SK-N-SH (cell line): ENCODE measurements at regions not wholly inside any gene's neighbourhood (a gene's known extent, or its start where the extent isn't known, plus 50 kb on each side); places are given as distances from the start of the nearest gene placed in this dataset.

Experiments
- CTCF ChIP-seq: fragments of 200-600 bp; sonication (generic); IDR thresholded peaks from 2 replicates; pipeline ENCODE4 v1.6.1; 2017; ENCODE audit warnings: antibody characterized with exemption, mild to moderate bottlenecking, moderate library complexity
- EP300 ChIP-seq, 2 experiments: IDR thresholded peaks; 2 replicates each; pipeline versions ENCODE4 v1.4.0 to v1.6.1; 2012; ENCODE audit warnings: borderline replicate concordance in 1 of 2, low read depth in 1 of 2, low read length in 1 of 2
- MAX ChIP-seq: IDR thresholded peaks from 2 replicates; pipeline ENCODE4 v1.4.0; 2012; ENCODE audit warnings: low read depth
- POLR2AphosphoS5 ChIP-seq: IDR thresholded peaks from 2 replicates; pipeline ENCODE4 v1.6.1; 2012; ENCODE audit warnings: low read depth, low read length
- REST ChIP-seq: IDR thresholded peaks from 2 replicates; pipeline ENCODE4 v1.6.1; 2012; ENCODE audit warnings: mild to moderate bottlenecking, low read depth, low read length, moderate library complexity
- SMC3 ChIP-seq: IDR thresholded peaks from 2 replicates; pipeline ENCODE4 v1.6.1; 2012; ENCODE audit warnings: low read depth, low read length, improper control_type of control experiment

- TF ChIP-seq EP300 (IDR thresholded peaks at IDR 0.05; ENCODE audit: borderline replicate concordance in 1 of 2, low read depth in 1 of 2, low read length in 1 of 2) (no peak), SMC3 (no peak), CTCF (no peak), REST (no peak), MAX (no peak), POLR2AphosphoS5 (no peak)
Measured at GRCh38 chr14:94864387-94865195, 94.7 kb upstream of the GSC start.
